GM21786 (cell line): ENCODE measurements at regions not wholly inside any gene's neighbourhood (a gene's known extent, or its start where the extent isn't known, plus 50 kb on each side); places are given as distances from the start of the nearest gene placed in this dataset.

ENCODE experiments used
- ATAC-seq: cut with Tn5 transposase; IDR thresholded peaks from one replicate; pipeline ENCODE4 v1.9.1; 2021; ENCODE audit not compliant: unreplicated experiment

GRCh38 chr5:92459654-92460053 lies 1076.5 kb upstream of the ARRDC3 start:
- no peak for ATAC-seq

- peak; percentile 100 for ATAC-seq
These were observed 1071.9 kb upstream of the ARRDC3 start for GRCh38 chr5:92455011-92455410.

GRCh38 chr5:92444888-92445287 lies 1061.8 kb upstream of the ARRDC3 start:
- no peak for ATAC-seq

GRCh38 chr5:92435781-92436180 lies 1052.7 kb upstream of the ARRDC3 start:
- no peak for ATAC-seq

GRCh38 chr5:92429646-92430045 lies 1046.5 kb upstream of the ARRDC3 start:
- ATAC-seq = no peak

- ATAC-seq = no peak
These were observed 1045.3 kb upstream of the ARRDC3 start for GRCh38 chr5:92428415-92428814.

- ATAC-seq = no peak
These were observed 1041.8 kb upstream of the ARRDC3 start for GRCh38 chr5:92424785-92425426.

- ATAC-seq = no peak
These were observed 1038.8 kb upstream of the ARRDC3 start for GRCh38 chr5:92421942-92422341.

GRCh38 chr5:92421196-92421595 lies 1038.1 kb upstream of the ARRDC3 start:
- no peak for ATAC-seq

- no peak for ATAC-seq
These were observed 1036.1 kb upstream of the ARRDC3 start for GRCh38 chr5:92419261-92419660.

GRCh38 chr5:92418341-92418740 lies 1035.2 kb upstream of the ARRDC3 start:
- ATAC-seq = no peak

GRCh38 chr5:92409134-92409533 lies 1026.0 kb upstream of the ARRDC3 start:
- no peak for ATAC-seq

GRCh38 chr5:92402956-92403702 lies 1020.0 kb upstream of the ARRDC3 start:
- no peak for ATAC-seq

- ATAC-seq = no peak
These were observed 1018.9 kb upstream of the ARRDC3 start for GRCh38 chr5:92402045-92402444.

GRCh38 chr5:92401492-92401891 lies 1018.4 kb upstream of the ARRDC3 start:
- ATAC-seq = no peak

- no peak for ATAC-seq
These were observed 1011.8 kb upstream of the ARRDC3 start for GRCh38 chr5:92394936-92395335.

- ATAC-seq = no peak
These were observed 1007.5 kb upstream of the ARRDC3 start for GRCh38 chr5:92390657-92391056.

- no peak for ATAC-seq
These were observed 997.1 kb upstream of the ARRDC3 start for GRCh38 chr5:92380069-92380770.

GRCh38 chr5:92378966-92379611 lies 996.0 kb upstream of the ARRDC3 start:
- ATAC-seq = no peak

- no peak for ATAC-seq
These were observed 991.7 kb upstream of the ARRDC3 start for GRCh38 chr5:92374859-92375258.

- ATAC-seq = no peak
These were observed 989.6 kb upstream of the ARRDC3 start for GRCh38 chr5:92372766-92373165.

- ATAC-seq = no peak
These were observed 988.7 kb upstream of the ARRDC3 start for GRCh38 chr5:92371889-92372235.
